Cerebellar cortex (tissue), 1 donor: ENCODE measurements at regions not wholly inside any gene's neighbourhood (a gene's known extent, or its start where the extent isn't known, plus 50 kb on each side); places are given as distances from the start of the nearest gene placed in this dataset.
A peak's percentile ranks its signal among the peaks of the same experiment; 100 is the strongest.
"Not testable (repeated sequence)": the region's sequence is repeated elsewhere in the genome, so short reads cannot be mapped to it uniquely, and the experiment has no call there.

Experiments
- DNase-seq: peaks from one replicate; pipeline ENCODE4 v3.0.0-alpha.2; 2015; ENCODE audit warnings: low spot score

DNA sequence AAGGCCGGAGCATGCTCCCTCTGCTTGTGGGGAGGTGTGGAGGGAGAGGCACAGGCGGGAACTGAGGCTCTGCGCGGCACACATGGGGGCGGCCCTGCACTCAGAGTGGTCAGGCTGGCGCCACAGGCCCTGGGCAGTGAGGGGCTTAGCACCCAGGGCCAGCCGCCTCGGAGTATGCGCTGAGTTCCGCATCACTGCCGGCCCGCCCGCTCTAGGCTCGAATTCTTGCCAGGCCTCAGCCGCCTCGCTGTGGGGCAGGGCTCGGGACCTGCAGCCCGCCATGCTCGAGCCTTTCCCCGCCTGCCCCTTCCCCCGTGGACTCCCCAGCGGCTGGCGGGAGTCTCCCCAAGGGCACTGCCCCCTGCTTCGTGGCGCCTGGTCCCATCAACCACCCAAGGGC, 905.9 kb downstream of the SPATA31A6 start:
- not testable (repeated sequence) for DNase-seq

GRCh38 chr9:43110376-43110775, 926.9 kb downstream of the SPATA31A6 start:
- not testable (repeated sequence) for DNase-seq

DNA sequence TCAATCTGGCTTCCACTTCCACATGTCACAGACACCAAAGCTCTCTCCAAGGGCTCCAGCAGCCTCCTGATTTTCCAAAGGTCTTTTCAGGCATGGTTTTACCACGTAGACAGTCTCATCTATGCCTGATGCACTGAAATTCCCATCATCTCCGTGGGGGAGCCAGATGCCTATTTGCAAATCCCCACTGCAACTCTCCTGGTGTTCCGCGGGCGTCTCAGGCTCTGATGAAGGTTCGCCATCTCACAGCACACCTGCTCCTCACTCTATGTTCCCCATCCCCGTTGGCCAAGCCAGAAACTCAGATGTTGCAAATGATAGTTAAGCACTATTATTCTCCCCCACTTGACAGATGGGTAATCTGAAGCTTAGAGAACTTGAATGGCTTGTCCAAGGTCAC, 929.4 kb downstream of the SPATA31A6 start:
- not testable (repeated sequence) for DNase-seq

- not testable (repeated sequence) for DNase-seq
Observed at GRCh38 chr9:43115813-43116229, 932.4 kb downstream of the SPATA31A6 start.

DNA sequence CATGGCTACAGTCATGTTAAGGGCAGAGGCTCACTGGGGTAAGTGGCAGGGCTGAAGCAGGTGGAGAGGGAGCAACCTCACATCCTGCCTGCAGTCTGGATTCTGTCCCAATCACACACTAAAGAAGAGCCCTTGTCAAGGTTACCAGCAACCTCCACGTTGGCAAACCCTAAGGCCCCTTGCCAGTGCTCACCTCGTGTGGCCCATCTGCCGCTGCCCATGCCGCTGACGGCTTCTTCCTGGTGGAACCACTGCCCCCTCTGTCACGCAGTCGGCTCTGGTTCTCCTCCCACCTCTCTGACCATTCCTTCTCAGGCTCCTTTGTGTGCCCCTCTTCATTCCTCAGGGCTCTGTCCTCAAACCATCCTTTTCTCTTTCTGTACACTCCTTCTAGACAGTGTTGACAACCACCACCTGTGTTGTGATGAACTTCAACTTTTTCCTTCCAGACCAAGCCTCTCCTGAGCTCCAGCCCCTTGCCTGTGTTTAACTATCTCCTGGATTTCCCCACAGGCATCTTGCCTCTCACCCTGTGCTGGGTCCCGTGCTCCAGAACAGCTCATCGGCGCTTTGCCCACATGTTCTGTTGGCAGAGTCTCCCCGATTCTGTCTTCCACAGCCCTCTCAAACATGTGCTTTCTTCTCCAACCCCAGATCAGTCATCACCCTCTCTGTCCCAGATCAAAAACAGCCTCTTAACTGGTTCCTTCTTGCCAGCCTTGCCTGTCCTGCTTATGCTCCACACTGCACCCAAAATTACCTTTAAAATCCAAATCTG, 934.8 kb downstream of the SPATA31A6 start:
- not testable (repeated sequence) for DNase-seq

DNA sequence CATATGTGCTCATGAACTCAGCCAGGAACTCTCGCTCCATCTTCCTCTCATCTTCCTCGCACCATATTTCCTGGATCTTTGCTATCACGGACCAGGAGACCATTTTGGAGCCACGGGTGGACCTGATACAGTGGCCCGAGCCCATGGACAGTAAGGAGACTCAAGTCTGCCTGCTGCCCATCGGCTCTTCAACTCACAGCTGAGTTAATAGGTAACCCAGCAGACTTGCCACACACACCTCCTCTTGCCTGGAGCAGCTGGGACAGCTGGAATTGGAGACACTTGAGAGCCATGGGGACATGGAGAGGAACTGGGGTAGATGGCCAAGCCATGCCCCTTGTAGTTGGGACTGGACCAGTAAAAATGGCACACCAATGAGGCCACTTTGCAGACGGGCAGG, 936.1 kb downstream of the SPATA31A6 start:
- not testable (repeated sequence) for DNase-seq

- not testable (repeated sequence) for DNase-seq
Observed at GRCh38 chr9:43119978-43120377, 936.5 kb downstream of the SPATA31A6 start.

DNA sequence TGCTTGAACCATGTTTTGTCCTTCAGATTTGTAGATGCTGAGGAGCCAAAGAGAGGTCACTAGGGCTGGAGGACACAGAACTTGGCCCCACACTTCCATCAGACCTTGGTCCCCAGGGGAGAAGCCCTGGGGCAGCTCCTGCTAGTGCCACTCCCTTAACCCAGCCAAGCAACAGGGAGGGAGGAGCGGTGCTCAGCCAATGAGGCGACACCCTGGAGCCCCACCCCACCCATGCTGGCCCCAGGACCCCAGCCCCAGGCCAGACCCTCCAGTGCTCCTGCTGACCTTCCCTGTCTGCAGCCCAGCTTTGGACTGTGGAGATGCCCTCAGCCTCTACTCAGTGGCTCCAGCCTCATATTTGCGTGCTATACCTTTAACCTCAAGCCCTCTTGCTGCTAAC, 942.4 kb downstream of the SPATA31A6 start:
- not testable (repeated sequence) for DNase-seq

- DNase-seq: not testable (repeated sequence)
Observed at GRCh38 chr9:43127026-43127775, 943.7 kb downstream of the SPATA31A6 start.

- DNase-seq: not testable (repeated sequence)
Observed at GRCh38 chr9:43127949-43128348, 944.5 kb downstream of the SPATA31A6 start.

DNA sequence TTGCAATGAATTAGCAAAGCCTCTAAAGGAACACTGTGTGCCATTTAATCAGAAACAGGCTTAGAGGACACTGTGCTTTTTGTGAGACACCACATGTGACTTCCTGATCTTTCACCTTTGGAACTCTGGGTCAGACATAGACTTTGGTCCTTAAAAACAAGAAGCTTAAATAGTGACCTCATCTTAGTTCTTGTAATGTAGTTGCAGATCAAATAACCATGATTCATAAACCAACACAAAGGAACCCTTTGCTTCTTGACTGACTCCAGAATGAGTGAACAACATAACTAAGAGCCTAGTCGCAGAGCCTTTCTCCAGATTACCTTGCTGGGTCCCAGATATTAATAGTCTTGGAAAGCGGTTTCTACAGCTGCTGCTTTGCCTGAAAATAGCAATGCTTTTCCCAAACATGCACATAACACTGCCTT, 947.3 kb downstream of the SPATA31A6 start:
- DNase-seq: peak; percentile 1

- peak; percentile 27 for DNase-seq
Observed at GRCh38 chr9:43135440-43135839, 952.0 kb downstream of the SPATA31A6 start.

- peak; percentile 12 for DNase-seq
Observed at GRCh38 chr9:43138909-43139308, 955.5 kb downstream of the SPATA31A6 start.

DNA sequence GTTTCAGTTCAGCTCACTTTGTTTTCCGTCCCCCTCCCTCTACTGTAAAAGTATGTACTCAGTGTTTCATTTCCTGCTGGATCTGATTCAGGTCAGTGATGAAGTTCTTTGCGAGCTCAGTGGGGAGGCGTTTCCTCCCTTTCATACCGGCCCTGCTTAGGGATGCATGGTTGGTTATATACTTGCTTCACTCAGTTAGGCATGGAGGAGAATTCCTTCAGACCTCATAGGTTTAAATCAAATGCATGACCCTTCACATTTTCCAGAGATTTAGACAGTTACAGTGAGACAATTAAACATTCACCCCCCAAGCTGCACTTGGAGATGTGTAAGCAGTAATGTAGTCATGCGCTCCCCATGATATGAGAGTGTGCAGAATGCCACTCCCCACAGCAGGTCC, 955.9 kb downstream of the SPATA31A6 start:
- DNase-seq: not testable (repeated sequence)

- DNase-seq: peak; percentile 21
Observed at GRCh38 chr9:43139878-43140608, 956.6 kb downstream of the SPATA31A6 start.
